PC-9 (cell line): ENCODE measurements at regions not wholly inside any gene's neighbourhood (a gene's known extent, or its start where the extent isn't known, plus 50 kb on each side); places are given as distances from the start of the nearest gene placed in this dataset.

Experiments
- CTCF ChIP-seq: fragments of 200-600 bp; sonication (generic); conservative IDR thresholded peaks from 2 replicates; pipeline ENCODE4 v1.6.1; 2017; ENCODE audit warnings: mixed run types, antibody characterized with exemption, mild to moderate bottlenecking, moderate library complexity
- EZH2 ChIP-seq: fragments of 200-600 bp; sonication (generic); IDR thresholded peaks from 2 replicates; pipeline ENCODE4 v1.8.0; 2017; ENCODE audit warnings: antibody characterized with exemption, low read depth

- TF ChIP-seq CTCF (no peak), EZH2 (no peak)
Measured at GRCh38 chr1:199466961-199467360, 560.5 kb upstream of the NR5A2 start.
